ENCODE measurements at regions not wholly inside any gene's neighbourhood (a gene's known extent, or its start where the extent isn't known, plus 50 kb on each side); places are given as distances from the start of the nearest gene placed in this dataset.

DNA sequence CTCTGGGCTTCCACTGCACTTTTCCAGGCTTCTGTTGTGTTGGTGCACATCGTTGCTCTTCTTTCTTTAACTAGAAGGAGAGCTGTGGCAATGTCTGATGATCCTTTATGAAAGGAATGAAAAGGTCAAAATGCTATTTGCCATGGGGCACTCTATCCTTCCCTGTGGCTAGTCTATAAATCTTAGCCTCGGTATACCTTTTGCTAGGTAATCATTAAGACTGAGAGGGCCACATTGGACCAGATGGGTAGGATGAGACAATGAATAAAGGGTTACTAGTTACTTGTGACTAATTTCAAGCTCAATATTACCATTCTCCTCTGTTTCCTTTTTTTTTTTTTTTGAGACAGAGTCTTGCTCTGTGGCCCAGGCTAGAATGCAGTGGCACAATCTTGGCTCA, 89.4 kb upstream of the C1orf87 start:
- intact Hi-C loops (cut with DNase I), result no loop called here
- TF ChIP-seq, protein P1, sequence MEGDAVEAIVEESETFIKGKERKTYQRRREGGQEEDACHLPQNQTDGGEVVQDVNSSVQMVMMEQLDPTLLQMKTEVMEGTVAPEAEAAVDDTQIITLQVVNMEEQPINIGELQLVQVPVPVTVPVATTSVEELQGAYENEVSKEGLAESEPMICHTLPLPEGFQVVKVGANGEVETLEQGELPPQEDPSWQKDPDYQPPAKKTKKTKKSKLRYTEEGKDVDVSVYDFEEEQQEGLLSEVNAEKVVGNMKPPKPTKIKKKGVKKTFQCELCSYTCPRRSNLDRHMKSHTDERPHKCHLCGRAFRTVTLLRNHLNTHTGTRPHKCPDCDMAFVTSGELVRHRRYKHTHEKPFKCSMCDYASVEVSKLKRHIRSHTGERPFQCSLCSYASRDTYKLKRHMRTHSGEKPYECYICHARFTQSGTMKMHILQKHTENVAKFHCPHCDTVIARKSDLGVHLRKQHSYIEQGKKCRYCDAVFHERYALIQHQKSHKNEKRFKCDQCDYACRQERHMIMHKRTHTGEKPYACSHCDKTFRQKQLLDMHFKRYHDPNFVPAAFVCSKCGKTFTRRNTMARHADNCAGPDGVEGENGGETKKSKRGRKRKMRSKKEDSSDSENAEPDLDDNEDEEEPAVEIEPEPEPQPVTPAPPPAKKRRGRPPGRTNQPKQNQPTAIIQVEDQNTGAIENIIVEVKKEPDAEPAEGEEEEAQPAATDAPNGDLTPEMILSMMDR (IDR thresholded peaks at IDR 0.05), result no peak

DNA sequence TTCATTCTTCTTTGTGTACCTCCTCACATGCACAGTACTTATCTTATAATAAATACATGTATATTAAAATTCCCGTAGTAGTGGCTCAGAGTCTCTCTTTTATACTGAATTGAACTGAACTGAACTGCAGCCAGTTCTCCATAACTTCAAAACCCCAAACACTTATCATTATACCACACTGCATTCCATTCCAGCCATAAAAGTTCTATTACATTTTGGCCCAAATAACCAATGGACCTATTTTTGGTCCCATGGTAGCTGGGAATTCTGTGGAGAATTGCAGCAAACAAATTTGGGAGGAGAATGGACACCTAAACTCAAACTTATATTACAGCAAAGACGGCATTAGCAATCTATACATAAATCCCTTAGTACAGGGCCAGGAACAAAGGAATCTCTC, 86.6 kb upstream of the C1orf87 start:
- ATAC-seq (no peak), DNase-seq (no peak)
- Histone ChIP-seq H3K4me1 (no peaks in the 10 kb centered on the region), H3K36me3 (no peaks in the 10 kb centered on the region), H3K9me3 (no peaks in the 10 kb centered on the region), H3K27ac (no peak overlapping the region), H3K4me3 (no peak overlapping the region), H3K27me3 (no peaks in the 10 kb centered on the region)
- intact Hi-C loops (cut with DNase I), result no loop called here
- TF ChIP-seq, protein P1 (IDR thresholded peaks at IDR 0.05), result no peak

More for the DNA sequence above, 89.4 kb upstream of the C1orf87 start:
- Histone ChIP-seq H3K9me3 (no peaks in the 10 kb centered on the region), H3K36me3 (no peaks in the 10 kb centered on the region), H3K27ac (no peak overlapping the region), H3K4me3 (no peak overlapping the region), H3K4me1 (no peaks in the 10 kb centered on the region), H3K27me3 (no peaks in the 10 kb centered on the region)
- DNase-seq (no peak), ATAC-seq (no peak)

DNA sequence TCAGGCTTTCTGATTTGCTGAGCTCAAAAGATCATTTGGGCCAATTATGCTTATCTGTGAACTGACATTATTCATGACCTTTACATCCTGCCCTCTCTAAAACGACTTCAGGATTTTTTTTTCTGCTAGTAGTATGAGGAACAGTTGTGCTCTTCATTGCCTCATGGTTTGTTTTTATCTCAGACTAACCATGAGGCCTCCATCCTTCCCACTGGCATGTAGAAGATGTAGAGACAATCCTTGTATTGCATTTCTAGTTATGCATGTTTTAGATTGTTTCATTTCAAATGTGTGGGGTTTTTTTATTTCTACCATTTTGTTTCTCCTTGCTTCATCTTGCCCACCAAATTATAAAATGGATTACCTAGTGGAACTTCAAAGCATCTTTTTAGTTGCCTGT, 82.8 kb upstream of the C1orf87 start:
- ATAC-seq (no peak), DNase-seq (no peak)
- intact Hi-C loops (cut with DNase I), result no loop called here
- Histone ChIP-seq H3K36me3 (no peaks in the 10 kb centered on the region), H3K4me1 (no peaks in the 10 kb centered on the region), H3K27ac (no peak overlapping the region), H3K27me3 (no peaks in the 10 kb centered on the region), H3K9me3 (no peaks in the 10 kb centered on the region), H3K4me3 (no peak overlapping the region)
- TF ChIP-seq, protein P1 (IDR thresholded peaks at IDR 0.05), result no peak

DNA sequence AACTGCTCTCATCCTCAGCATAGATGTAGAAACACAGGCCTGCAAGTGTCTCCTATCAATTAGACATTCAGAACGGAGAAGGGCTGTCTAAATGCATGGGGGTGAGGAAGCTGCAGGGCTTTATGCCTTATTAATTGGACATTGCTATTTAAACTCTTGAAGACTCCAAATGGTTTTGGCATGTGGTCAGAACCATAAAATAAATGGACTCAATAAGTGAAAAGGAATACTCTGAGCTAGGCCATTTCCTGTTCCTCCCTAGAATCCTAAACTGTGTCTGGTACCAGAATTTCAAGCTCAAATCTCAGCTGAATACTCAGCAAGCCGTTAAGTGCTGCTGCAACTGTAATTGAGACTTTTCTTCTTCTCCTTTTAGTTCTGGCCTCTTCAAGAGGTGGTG, 80.4 kb upstream of the C1orf87 start:
- no peaks in the 10 kb centered on the region for H3K36me3 ChIP-seq
- no peaks in the 10 kb centered on the region for H3K27me3 ChIP-seq
- H3K27ac ChIP-seq, result no peak overlapping the region
- H3K4me3 ChIP-seq, result no peak overlapping the region
- no peaks in the 10 kb centered on the region for H3K9me3 ChIP-seq
- no peaks in the 10 kb centered on the region for H3K4me1 ChIP-seq
- ATAC-seq (no peak), DNase-seq (no peak)
- TF ChIP-seq, protein P1 (IDR thresholded peaks at IDR 0.05), result no peak
- intact Hi-C loops (cut with DNase I), result no loop called here

DNA sequence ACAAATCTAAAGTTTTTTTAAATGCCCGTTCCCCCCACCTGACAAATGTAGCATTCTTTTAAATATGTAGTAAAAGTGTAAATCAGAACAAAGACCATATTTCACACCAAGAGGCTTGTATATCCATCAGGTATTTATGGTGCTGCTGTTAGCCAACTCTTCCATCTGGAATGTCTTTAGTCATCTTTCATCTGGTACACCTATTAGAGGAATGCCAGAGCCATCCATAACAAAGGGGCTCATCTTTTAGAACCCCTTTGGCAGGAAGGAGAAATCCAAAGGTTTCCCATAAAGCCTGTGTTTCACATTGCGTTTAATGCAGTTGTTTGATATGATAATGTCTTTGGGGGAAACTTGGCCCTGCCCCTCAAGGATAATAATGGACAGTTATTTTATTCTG, 79.3 kb upstream of the C1orf87 start:
- no peaks in the 10 kb centered on the region for H3K36me3 ChIP-seq
- no peaks in the 10 kb centered on the region for H3K9me3 ChIP-seq
- H3K27ac ChIP-seq, result no peak overlapping the region
- TF ChIP-seq, protein P1 (IDR thresholded peaks at IDR 0.05), result no peak
- no peaks in the 10 kb centered on the region for H3K4me1 ChIP-seq
- intact Hi-C loops (cut with DNase I), result no loop called here
- no peaks in the 10 kb centered on the region for H3K27me3 ChIP-seq
- ATAC-seq, result no peak
- no peak for DNase-seq
- no peak overlapping the region for H3K4me3 ChIP-seq

Measured in left lung (tissue), 4 donors.